Gastrocnemius medialis (tissue), 4 donors: ENCODE measurements at regions not wholly inside any gene's neighbourhood (a gene's known extent, or its start where the extent isn't known, plus 50 kb on each side); places are given as distances from the start of the nearest gene placed in this dataset.

Experiments used
- CTCF ChIP-seq, 5 experiments: fragments of 450-650 bp in 3 of 5; fragments of 200-600 bp in 2 of 5; sonication (generic) in 2 of 5; IDR thresholded peaks in 4 of 5; conservative IDR thresholded peaks in 1 of 5; 1 replicate in 4 of 5; 2 replicates in 1 of 5; pipeline ENCODE4 v1.5.1; 2016 to 2019; ENCODE audit warnings: antibody characterized with exemption in 5 of 5, mild to moderate bottlenecking in 3 of 5, moderate library complexity in 3 of 5
- POLR2A ChIP-seq, 2 donors: fragments of 450-650 bp; IDR thresholded peaks; one replicate each; pipeline ENCODE4 v1.6.1; 2017; ENCODE audit warnings: antibody characterized with exemption in 2 of 2, mild to moderate bottlenecking in 2 of 2, moderate library complexity in 2 of 2

- TF ChIP-seq CTCF (IDR thresholded peaks at IDR 0.05 in 4 of 5, conservative IDR thresholded peaks at IDR 0.05 in 1 of 5) (no peak), POLR2A (IDR thresholded peaks at IDR 0.05) (no peak)
Observed at GRCh38 chr2:225295102-225295501, 104.4 kb upstream of the NYAP2 start.
